IMR-90 (cell line): ENCODE measurements at regions not wholly inside any gene's neighbourhood (a gene's known extent, or its start where the extent isn't known, plus 50 kb on each side); places are given as distances from the start of the nearest gene placed in this dataset.
A peak's percentile ranks its signal among the peaks of the same experiment; 100 is the strongest.

Source experiments
- ATAC-seq: fragments of 200-7000 bp; cut with Tn5 transposase; 2 replicates; pipeline ENCODE4 v1.9.1; 2020; ENCODE audit warnings: low read depth, mild to moderate bottlenecking, moderate library complexity
- BruUV-seq: library from RNA; stranded (reverse); fragments of 400-500 nt; replicated peaks from 2 replicates; lab custom pipeline; 2021; lab: Mats Ljungman, UMichigan
- CTCF ChIA-PET: fragments of 300-600 bp; formaldehyde crosslinking; extraction: SDS; loops from one replicate; lab custom pipeline; 2021; ENCODE audit warnings: antibody characterized with exemption; lab: Yijun Ruan, JAX
- POLR2A ChIA-PET: fragments of 300-600 bp; sonication (Branson Sonifier 250); formaldehyde crosslinking; loops from one replicate; lab custom pipeline; 2022; ENCODE audit warnings: antibody characterized with exemption; ENCODE audit not compliant: unreplicated experiment; lab: Charles Lee
- DNase-seq: peaks from one replicate; pipeline ENCODE4 v3.0.0; 2013
- H2AFZ ChIP-seq: replicated peaks from 2 replicates; pipeline ENCODE3; 2013; ENCODE audit warnings: low read length, mild to moderate bottlenecking; ENCODE audit not compliant: poor library complexity
- H2AK5ac ChIP-seq: 2 replicates; pipeline ENCODE4 v1.6.1; 2013; ENCODE audit warnings: low read depth, low read length, inconsistent platforms
- H2AK9ac ChIP-seq: replicated peaks from 2 replicates; pipeline ENCODE3; 2013; ENCODE audit warnings: mild to moderate bottlenecking, low read depth, low read length, moderate library complexity; ENCODE audit not compliant: poor library complexity
- H2BK120ac ChIP-seq: 2 replicates; pipeline ENCODE4 v1.6.1; 2013; ENCODE audit warnings: low read depth, low read length, inconsistent platforms
- H2BK15ac ChIP-seq: 3 replicates; pipeline ENCODE4 v1.6.1; 2013; ENCODE audit warnings: low read depth, low read length, inconsistent platforms
- H2BK20ac ChIP-seq: 2 replicates; pipeline ENCODE4 v1.6.1; 2013; ENCODE audit warnings: low read depth, mild to moderate bottlenecking, inconsistent platforms, low read length, moderate library complexity
- H2BK5ac ChIP-seq: 2 replicates; pipeline ENCODE4 v1.6.1; 2013; ENCODE audit warnings: mild to moderate bottlenecking, low read depth, low read length, inconsistent platforms; ENCODE audit not compliant: poor library complexity, severe bottlenecking
- H3K14ac ChIP-seq: replicated peaks from 2 replicates; pipeline ENCODE4 v1.6.1; 2013; ENCODE audit warnings: low read depth, low read length, inconsistent platforms
- H3K18ac ChIP-seq: 2 replicates; pipeline ENCODE4 v1.6.1; 2013; ENCODE audit warnings: low read depth, low read length, control low read depth
- H3K23ac ChIP-seq: 2 replicates; pipeline ENCODE4 v1.6.1; 2013; ENCODE audit warnings: low read depth, low read length, inconsistent platforms
- H3K27ac ChIP-seq: 2 replicates; pipeline ENCODE4 v1.5.1; 2013; ENCODE audit warnings: mild to moderate bottlenecking, control low read depth, low read length; ENCODE audit not compliant: insufficient read depth
- H3K27me3 ChIP-seq: 2 replicates; pipeline ENCODE4 v1.6.1; 2013; ENCODE audit warnings: low read length; ENCODE audit not compliant: control insufficient read depth, insufficient read depth
- H3K36me3 ChIP-seq: 2 replicates; pipeline ENCODE4 v1.6.1; 2013; ENCODE audit warnings: low read length, mixed read lengths; ENCODE audit not compliant: control insufficient read depth, insufficient read depth
- H3K4ac ChIP-seq: 2 replicates; pipeline ENCODE4 v1.6.1; 2013; ENCODE audit warnings: low read depth, low read length, inconsistent platforms
- H3K4me1 ChIP-seq: 2 replicates; pipeline ENCODE4 v1.6.1; 2013; ENCODE audit warnings: low read length, mixed read lengths; ENCODE audit not compliant: control insufficient read depth, insufficient read depth
- H3K4me2 ChIP-seq: 2 replicates; pipeline ENCODE4 v1.6.1; 2013; ENCODE audit warnings: low read depth, mild to moderate bottlenecking, control low read depth, low read length, moderate library complexity
- H3K4me3 ChIP-seq: 2 replicates; pipeline ENCODE4 v1.5.1; 2013; ENCODE audit warnings: low read depth, mild to moderate bottlenecking, control low read depth, low read length, moderate library complexity; ENCODE audit not compliant: insufficient read depth
- H3K56ac ChIP-seq: 2 replicates; pipeline ENCODE4 v1.6.1; 2013; ENCODE audit warnings: low read length, inconsistent platforms; ENCODE audit not compliant: insufficient read depth; ENCODE audit errors: extremely low read depth
- H3K79me1 ChIP-seq, 2 experiments: 2 replicates each; pipeline ENCODE4 v1.6.1; 2013; ENCODE audit warnings: low read length in 2 of 2, inconsistent platforms in 1 of 2, low read depth in 1 of 2
- H3K9ac ChIP-seq: 2 replicates; pipeline ENCODE4 v1.6.1; 2013; ENCODE audit warnings: low read depth, low read length, control low read depth
- H3K9me1 ChIP-seq: 2 replicates; pipeline ENCODE4 v1.6.1; 2013; ENCODE audit warnings: low read length, inconsistent platforms; ENCODE audit not compliant: insufficient read depth
- H3K9me3 ChIP-seq: 2 replicates; pipeline ENCODE4 v1.6.1; 2013; ENCODE audit warnings: low read length; ENCODE audit not compliant: control insufficient read depth, insufficient read depth
- H4K20me1 ChIP-seq: 2 replicates; pipeline ENCODE4 v1.6.1; 2013; ENCODE audit warnings: low read length, inconsistent platforms; ENCODE audit not compliant: insufficient read depth
- H4K5ac ChIP-seq: 2 replicates; pipeline ENCODE4 v1.6.1; 2013; ENCODE audit warnings: mild to moderate bottlenecking, low read depth, low read length, control low read depth
- H4K8ac ChIP-seq, 2 experiments: 2 replicates each; pipeline ENCODE4 v1.6.1; 2013; ENCODE audit warnings: low read depth in 2 of 2, low read length in 2 of 2, control low read depth in 1 of 2, inconsistent platforms in 1 of 2
- H4K91ac ChIP-seq: 2 replicates; pipeline ENCODE4 v1.6.1; 2013; ENCODE audit warnings: low read depth, low read length, inconsistent platforms; ENCODE audit not compliant: insufficient read depth
- BHLHE40 ChIP-seq: fragments of 150-350 bp; IDR thresholded peaks from 2 replicates; pipeline ENCODE4 v1.6.1; 2016; ENCODE audit warnings: mild to moderate bottlenecking, low read depth, low read length
- CEBPB ChIP-seq: IDR thresholded peaks from 2 replicates; pipeline ENCODE4 v1.6.1; 2012; ENCODE audit warnings: low read depth, low read length, improper control_type of control experiment
- CHD1 ChIP-seq: IDR thresholded peaks from 2 replicates; pipeline ENCODE4 v1.6.1; 2012; ENCODE audit warnings: low read depth, low read length, improper control_type of control experiment
- CTCF ChIP-seq: conservative IDR thresholded peaks from 2 replicates; pipeline ENCODE4 v1.5.1; 2012; ENCODE audit warnings: mild to moderate bottlenecking, low read depth, low read length, improper control_type of control experiment
- ELK1 ChIP-seq: fragments of 150-350 bp; IDR thresholded peaks from 2 replicates; pipeline ENCODE4 v1.6.1; 2016; ENCODE audit warnings: low read depth, mild to moderate bottlenecking, low read length, moderate library complexity, borderline replicate concordance
- FOS ChIP-seq: fragments of 150-350 bp; IDR thresholded peaks from 2 replicates; pipeline ENCODE4 v1.6.1; 2016; ENCODE audit warnings: low read depth, low read length
- MAFK ChIP-seq: IDR thresholded peaks from 2 replicates; pipeline ENCODE4 v1.6.1; 2012; ENCODE audit warnings: low read depth, low read length, improper control_type of control experiment
- MAZ ChIP-seq: IDR thresholded peaks from 2 replicates; pipeline ENCODE4 v1.6.1; 2012; ENCODE audit warnings: low read depth, mild to moderate bottlenecking, low read length, improper control_type of control experiment, moderate library complexity, borderline replicate concordance
- NFE2L2 ChIP-seq: fragments of 150-350 bp; IDR thresholded peaks from 2 replicates; pipeline ENCODE4 v1.6.1; 2016; ENCODE audit warnings: low read depth, mild to moderate bottlenecking, low read length
- POLR2A ChIP-seq: IDR thresholded peaks from 2 replicates; pipeline ENCODE4 v1.6.1; 2012; ENCODE audit warnings: mild to moderate bottlenecking, low read depth, low read length
- RAD21 ChIP-seq: IDR thresholded peaks from 2 replicates; pipeline ENCODE4 v1.6.1; 2012; ENCODE audit warnings: low read length, improper control_type of control experiment
- RCOR1 ChIP-seq: IDR thresholded peaks from 2 replicates; pipeline ENCODE4 v1.6.1; 2012; ENCODE audit warnings: mild to moderate bottlenecking, low read length, improper control_type of control experiment; ENCODE audit not compliant: insufficient replicate concordance
- RFX5 ChIP-seq: IDR thresholded peaks from 2 replicates; pipeline ENCODE4 v1.8.0; 2012; ENCODE audit warnings: low read depth, mild to moderate bottlenecking, low read length, moderate library complexity
- SMC3 ChIP-seq: fragments of 150-350 bp; IDR thresholded peaks from 2 replicates; pipeline ENCODE4 v1.6.1; 2016; ENCODE audit warnings: low read depth, mild to moderate bottlenecking, antibody characterized with exemption, low read length, moderate library complexity
- WGBS, 2 experiments: methylation state at CpG; one replicate each; pipeline versions ENCODE4 v1.1.5 to v1.1.7; 2013; ENCODE audit warnings: missing lambda C conversion rate in 2 of 2; ENCODE audit not compliant: insufficient read length in 1 of 2; ENCODE audit errors: extremely low coverage in 2 of 2; 5-methylcytosine and 5-hydroxymethylcytosine counted together
- dilution Hi-C: fragments of 300-500 bp; cut with HindIII; formaldehyde crosslinking; loops from one replicate; pipeline ENCODE4 v1.14.3; 2018; ENCODE audit warnings: low sequenced_read_pairs; ENCODE audit not compliant: unreplicated experiment
- in situ Hi-C: fragments of 300-500 bp; cut with MboI; formaldehyde crosslinking; loops from 3 replicates; pipeline ENCODE4 v1.14.3; 2019; ENCODE audit warnings: low sequenced_read_pairs, inconsistent platforms, mixed read lengths
- intact Hi-C: fragments of 100-400 bp; cut with micrococcal nuclease; formaldehyde crosslinking; loops from 2 replicates; pipeline ENCODE4 v1.10.0; 2022
- TF ChIP-seq, protein P1 (sequence below): fragments of 150-350 bp; IDR thresholded peaks from 2 replicates; pipeline ENCODE4 v1.6.1; 2017; ENCODE audit warnings: mild to moderate bottlenecking, antibody characterized with exemption, low read length, low read depth

DNA sequence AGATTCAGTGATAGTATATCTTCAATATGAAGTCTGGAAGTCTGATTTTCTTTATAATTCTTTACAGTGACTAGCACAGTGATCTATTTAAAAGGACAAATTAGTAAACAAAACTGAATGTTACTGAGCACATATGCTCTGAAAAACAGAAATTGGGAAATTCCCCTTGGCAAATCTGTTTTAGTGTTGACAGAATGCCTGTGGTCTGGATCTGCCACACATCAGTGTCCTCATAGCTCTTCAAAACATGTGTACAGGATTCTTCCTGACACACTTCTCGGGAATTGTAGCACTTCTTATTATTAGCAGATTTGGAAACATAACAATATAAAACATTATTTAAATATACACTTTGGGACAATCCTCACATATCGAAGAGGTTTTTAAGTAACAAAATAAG, 354.3 kb downstream of the COL12A1 start:
- no peak overlapping the region for H3K4ac ChIP-seq
- H3K9me3 ChIP-seq, result no peaks in the 10 kb centered on the region
- H4K20me1 ChIP-seq, result no peaks in the 10 kb centered on the region
- H2AK9ac ChIP-seq, result no peak overlapping the region
- no peak overlapping the region for H2BK5ac ChIP-seq
- H2BK15ac ChIP-seq, result no peak overlapping the region
- H3K9me1 ChIP-seq, result no peaks in the 10 kb centered on the region
- H2BK20ac ChIP-seq, result no peak overlapping the region
- no peak for TF ChIP-seq RCOR1
- no peak for TF ChIP-seq CTCF
- no peak for TF ChIP-seq RFX5
- TF ChIP-seq MAFK, result no peak
- TF ChIP-seq FOS, result no peak
- no peak for TF ChIP-seq CHD1
- TF ChIP-seq BHLHE40, result no peak
- no peak for TF ChIP-seq SMC3
- no peak for TF ChIP-seq POLR2A
- no peak for TF ChIP-seq ELK1
- no peak for TF ChIP-seq NFE2L2
- TF ChIP-seq CEBPB, result no peak
- TF ChIP-seq, protein P1, sequence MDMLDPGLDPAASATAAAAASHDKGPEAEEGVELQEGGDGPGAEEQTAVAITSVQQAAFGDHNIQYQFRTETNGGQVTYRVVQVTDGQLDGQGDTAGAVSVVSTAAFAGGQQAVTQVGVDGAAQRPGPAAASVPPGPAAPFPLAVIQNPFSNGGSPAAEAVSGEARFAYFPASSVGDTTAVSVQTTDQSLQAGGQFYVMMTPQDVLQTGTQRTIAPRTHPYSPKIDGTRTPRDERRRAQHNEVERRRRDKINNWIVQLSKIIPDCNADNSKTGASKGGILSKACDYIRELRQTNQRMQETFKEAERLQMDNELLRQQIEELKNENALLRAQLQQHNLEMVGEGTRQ, result no peak
- no peak for TF ChIP-seq MAZ
- no peak for TF ChIP-seq RAD21
- H2AK5ac ChIP-seq, result no peak overlapping the region
- ATAC-seq, result peak; percentile 60
- no TSS peak for BruUV-seq
- no peak overlapping the region for H3K18ac ChIP-seq
- H3K4me3 ChIP-seq, result no peak overlapping the region
- no peak overlapping the region for H3K23ac ChIP-seq
- H3K14ac ChIP-seq, result no peak overlapping the region
- H3K9ac ChIP-seq, result no peak overlapping the region
- H2AFZ ChIP-seq, result no peak overlapping the region
- peak; percentile 60 for DNase-seq
- dilution Hi-C loops, result no loop called here
- H2BK120ac ChIP-seq, result no peak overlapping the region
- no peak overlapping the region for H4K91ac ChIP-seq
- in situ Hi-C loops, result no loop called here
- no peak overlapping the region for H4K5ac ChIP-seq
- H3K56ac ChIP-seq, result no peak overlapping the region
- CTCF ChIA-PET, result no interaction called here
- H3K79me1 ChIP-seq, result no peaks in the 10 kb centered on the region
- no peaks in the 10 kb centered on the region for H3K27me3 ChIP-seq
- no peak overlapping the region for H3K27ac ChIP-seq
- no CpG with 5 or more reads among the region's 2 CpGs for WGBS, 2 experiments
- peaks cover 1% of the 10 kb centered on the region; the same call in 1 of the 2 replicates for H3K4me1 ChIP-seq
- POLR2A ChIA-PET, result no interaction called here
- no peak overlapping the region for H3K4me2 ChIP-seq
- H3K36me3 ChIP-seq, result no peaks in the 10 kb centered on the region
- intact Hi-C loops, result no loop called here
- H4K8ac ChIP-seq, result no peak overlapping the region
